ENCODE measurements at regions not wholly inside any gene's neighbourhood (a gene's known extent, or its start where the extent isn't known, plus 50 kb on each side); places are given as distances from the start of the nearest gene placed in this dataset.
"Not testable (repeated sequence)": the region's sequence is repeated elsewhere in the genome, so short reads cannot be mapped to it uniquely, and the experiment has no call there.

DNA sequence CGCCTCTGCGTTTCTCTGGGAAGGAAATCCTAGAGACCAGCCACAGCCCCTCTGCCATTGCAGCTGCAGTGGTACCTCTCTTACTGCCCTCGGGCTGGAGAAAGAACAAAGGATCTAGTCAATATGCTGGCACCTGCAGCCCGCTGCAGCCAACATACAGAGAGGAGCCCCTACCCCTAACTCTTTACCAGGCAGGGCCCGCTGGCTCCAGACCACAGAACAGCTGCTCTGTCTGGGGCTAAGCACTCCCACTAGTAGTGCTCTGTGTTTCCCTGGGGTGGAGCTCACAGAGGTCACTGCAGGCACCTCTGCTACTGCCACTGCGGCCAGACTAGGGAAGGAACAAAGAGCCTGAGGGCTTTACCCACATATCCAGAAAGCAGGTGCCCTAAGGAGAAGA, 93.8 kb upstream of the IMPG1 start:
- 0 to 96% (median 68%) methylated on average over 1 to 4 of the region's 6 CpGs; no CpG with 5 or more reads in 6 of the 10 experiments for WGBS, 10 experiments
- no peak overlapping the region for H3K4me3 ChIP-seq

DNA sequence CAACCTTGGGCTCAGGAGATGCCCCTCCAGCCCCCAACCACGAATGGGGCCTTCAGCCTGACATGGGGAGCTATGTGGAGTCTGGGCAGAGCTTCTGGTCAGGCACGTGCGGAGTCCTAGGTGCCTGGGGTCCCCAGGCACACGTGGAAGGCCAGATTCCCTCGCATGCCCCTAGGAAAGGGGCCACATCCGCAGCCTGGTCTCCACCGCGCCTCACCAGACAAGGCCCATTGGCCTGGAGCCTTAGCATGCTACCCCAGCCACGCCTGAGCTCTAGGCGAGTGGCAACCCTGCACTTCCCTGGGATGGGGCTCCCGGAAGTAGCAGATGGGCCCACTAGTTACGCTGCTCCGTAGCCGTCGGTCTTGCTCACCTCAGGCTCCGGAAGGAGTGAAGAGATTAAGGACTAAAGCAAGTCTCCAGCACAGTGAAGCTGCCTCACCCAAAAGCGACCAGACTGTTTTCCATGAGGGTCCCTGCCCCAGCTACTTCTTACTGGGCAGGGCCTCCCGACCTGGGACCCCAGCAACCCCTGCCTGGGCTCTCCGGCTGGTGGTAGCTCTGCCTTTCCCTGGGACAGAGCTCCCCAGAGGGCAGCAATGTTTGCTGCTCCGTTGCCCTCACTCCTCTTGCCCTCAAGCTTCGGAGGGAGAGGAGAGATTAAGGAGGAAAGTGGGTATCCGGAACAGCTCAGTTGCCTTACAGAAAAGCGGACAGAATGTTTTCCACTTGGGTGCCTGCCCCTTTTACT, 93.2 kb upstream of the IMPG1 start:
- whole genome bisulfite sequencing, 10 experiments: 7 to 100% (median 92%) methylated on average over 1 to 8 of the region's 23 CpGs; no CpG with 5 or more reads in 2 of the 10 experiments
- Histone ChIP-seq H3K27ac (no peak overlapping the region), H3K4me1 (replicated peaks in 1 of 2) (no peaks in the 10 kb centered on the region), H3K4me3 (no peak overlapping the region)
- in situ Hi-C loops (cut with MboI; ENCODE audit: low pct_unique_long_range_greater_than_20kb in 2 of 9, low sequenced_read_pairs in 9 of 9, unreplicated experiment in 9 of 9): no loop called here
- no peak for ATAC-seq (replicated peaks in 6 of 8)

More for the DNA sequence above, 93.8 kb upstream of the IMPG1 start:
- H3K4me1 ChIP-seq (replicated peaks in 1 of 2): no peaks in the 10 kb centered on the region
- in situ Hi-C loops (cut with MboI; ENCODE audit: low pct_unique_long_range_greater_than_20kb in 2 of 9, low sequenced_read_pairs in 9 of 9, unreplicated experiment in 9 of 9): no loop called here
- no peak overlapping the region for H3K27ac ChIP-seq
- ATAC-seq (replicated peaks in 6 of 8): no peak

DNA sequence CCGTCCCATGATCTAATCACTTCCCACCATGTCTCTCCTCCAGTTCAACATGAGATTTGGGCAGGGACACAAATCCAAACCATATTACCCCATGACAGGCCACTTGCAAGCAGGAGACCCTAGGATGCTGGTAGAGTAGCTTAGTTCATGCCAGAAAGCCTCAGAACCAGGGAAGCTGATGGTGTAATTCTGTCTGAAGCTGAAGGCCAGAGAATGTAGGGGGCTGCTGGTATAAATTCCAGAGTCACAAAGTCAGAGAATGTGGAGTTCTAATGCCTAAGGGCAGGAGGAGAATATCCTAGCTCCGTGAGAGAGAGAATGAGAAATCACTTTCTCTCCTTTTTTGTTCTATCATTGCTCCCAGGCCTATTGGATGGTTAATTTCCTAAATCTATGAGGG, 90.3 kb upstream of the IMPG1 start:
- WGBS, 10 experiments: 0 to 100% (median 50%) methylated on average over 1 to 2 of the region's 2 CpGs; no CpG with 5 or more reads in 3 of the 10 experiments
- in situ Hi-C loops (cut with MboI; ENCODE audit: low pct_unique_long_range_greater_than_20kb in 2 of 9, low sequenced_read_pairs in 9 of 9, unreplicated experiment in 9 of 9): no loop called here
- no peak overlapping the region for H3K27ac ChIP-seq
- no peaks in the 10 kb centered on the region for H3K4me1 ChIP-seq (replicated peaks in 1 of 2)
- ATAC-seq (replicated peaks in 6 of 8): no peak
- H3K4me3 ChIP-seq: no peak overlapping the region

DNA sequence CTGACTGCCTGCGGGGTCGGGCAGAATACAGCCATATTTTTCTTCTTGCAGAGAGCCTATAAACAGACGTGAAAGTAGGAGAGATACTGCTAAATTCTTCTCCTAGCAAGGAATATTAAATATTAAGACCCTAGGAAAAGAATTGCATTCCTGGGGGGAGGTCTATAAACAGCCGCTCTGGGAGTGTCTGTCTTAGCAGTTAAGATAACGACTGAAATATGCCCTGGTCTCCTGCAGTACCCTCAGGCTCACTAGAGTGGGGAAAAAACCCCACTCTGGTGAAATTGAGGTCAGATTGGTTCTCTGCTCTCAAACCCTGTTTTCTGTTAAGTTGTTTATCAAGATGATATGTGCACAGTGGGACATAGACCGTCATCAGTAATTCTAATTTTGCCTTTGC, 85.3 kb upstream of the IMPG1 start:
- ATAC-seq (replicated peaks in 6 of 8); H3K4me3 ChIP-seq; H3K27ac ChIP-seq; in situ Hi-C loops (cut with MboI; ENCODE audit: low pct_unique_long_range_greater_than_20kb in 2 of 9, low sequenced_read_pairs in 9 of 9, unreplicated experiment in 9 of 9); H3K4me1 ChIP-seq (replicated peaks in 1 of 2): not testable (repeated sequence)
- 40 to 100% (median 65%) methylated on average over 1 to 6 of the region's 6 CpGs for WGBS, 10 experiments

DNA sequence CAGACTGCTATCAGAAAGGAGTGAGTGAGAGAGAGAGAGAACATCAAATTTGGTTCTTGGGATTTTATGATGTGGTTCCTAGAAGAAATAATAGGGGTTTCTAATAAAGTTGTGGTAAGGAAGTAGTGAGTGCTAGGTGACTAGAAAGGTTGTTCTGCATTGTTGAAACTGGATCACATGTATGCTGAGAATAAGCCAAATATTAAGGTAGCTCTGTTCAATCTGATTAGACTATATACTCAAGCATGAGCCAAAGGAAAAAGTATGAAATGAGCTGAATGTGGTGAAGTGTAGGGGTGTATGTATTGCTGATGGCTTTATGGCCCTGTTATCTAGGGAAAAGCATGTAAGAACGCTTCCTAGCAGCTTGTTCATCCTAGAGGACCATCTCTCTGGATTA, 63.0 kb upstream of the IMPG1 start:
- H3K4me3 ChIP-seq: no peak overlapping the region
- no peak overlapping the region for H3K27ac ChIP-seq
- no peak for ATAC-seq (replicated peaks in 6 of 8)
- in situ Hi-C loops (cut with MboI; ENCODE audit: low pct_unique_long_range_greater_than_20kb in 2 of 9, low sequenced_read_pairs in 9 of 9, unreplicated experiment in 9 of 9): no loop called here
- 0 to 100% (median 15%) methylated on average over 1 of the region's 1 CpG; no CpG with 5 or more reads in 4 of the 10 experiments for WGBS, 10 experiments
- H3K4me1 ChIP-seq (replicated peaks in 1 of 2): no peaks in the 10 kb centered on the region

DNA sequence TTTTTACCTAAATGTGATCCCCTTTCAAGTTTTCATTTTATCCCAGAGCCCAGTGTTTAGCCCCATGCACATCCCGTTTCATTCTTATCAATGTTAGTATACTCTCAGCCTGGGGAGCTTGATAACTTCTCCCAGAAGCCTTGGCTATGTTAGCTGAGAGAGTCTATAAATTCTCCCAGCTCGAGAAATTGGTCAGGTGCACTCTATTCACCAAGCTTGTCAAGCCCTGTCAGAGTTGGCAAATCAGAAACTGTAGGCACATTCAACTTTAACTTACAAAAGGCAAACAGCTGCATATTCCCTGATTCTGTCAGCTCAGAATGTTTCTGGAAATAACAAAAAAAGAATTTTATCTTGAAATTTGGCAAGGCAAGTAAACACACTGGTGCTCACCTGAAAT, 62.2 kb upstream of the IMPG1 start:
- in situ Hi-C loops (cut with MboI; ENCODE audit: low pct_unique_long_range_greater_than_20kb in 2 of 9, low sequenced_read_pairs in 9 of 9, unreplicated experiment in 9 of 9): no loop called here
- no peak for ATAC-seq (replicated peaks in 6 of 8)

DNA sequence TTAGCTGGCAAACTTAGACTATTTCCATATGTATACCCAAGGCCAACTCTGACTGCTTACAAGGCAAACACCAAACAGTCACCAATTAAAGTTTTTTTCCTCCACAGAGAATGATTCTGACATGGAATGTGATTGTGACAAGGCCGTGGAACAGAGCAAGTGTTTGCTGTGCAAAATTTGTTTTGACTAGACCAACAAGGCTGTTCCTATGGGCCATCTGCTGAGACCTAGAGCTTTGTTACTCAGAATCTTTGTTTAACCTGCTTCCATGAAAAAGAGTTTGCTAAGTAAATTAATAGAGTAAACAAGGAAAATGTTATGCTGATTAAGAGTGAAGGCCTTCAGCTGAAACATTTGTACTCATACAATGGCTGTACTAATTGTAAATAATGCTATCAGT, 51.6 kb upstream of the IMPG1 start:
- in situ Hi-C loops (cut with MboI; ENCODE audit: low pct_unique_long_range_greater_than_20kb in 2 of 9, low sequenced_read_pairs in 9 of 9, unreplicated experiment in 9 of 9): no loop called here
- 0 to 71% (median 27%) methylated on average over 1 of the region's 1 CpG; no CpG with 5 or more reads in 4 of the 10 experiments for WGBS, 10 experiments

More for the DNA sequence above, 62.2 kb upstream of the IMPG1 start:
- H3K4me3 ChIP-seq: no peak overlapping the region
- 0 to 93% (median 57%) methylated on average over 1 to 2 of the region's 2 CpGs; no CpG with 5 or more reads in 1 of the 10 experiments for WGBS, 10 experiments
- H3K27ac ChIP-seq: no peak overlapping the region
- H3K4me1 ChIP-seq (replicated peaks in 1 of 2): no peaks in the 10 kb centered on the region

More for the DNA sequence above, 51.6 kb upstream of the IMPG1 start:
- Histone ChIP-seq H3K4me1 (replicated peaks in 1 of 2) (no peaks in the 10 kb centered on the region), H3K4me3 (no peak overlapping the region), H3K27ac (no peak overlapping the region)
- ATAC-seq (replicated peaks in 6 of 8): peak in 1 of 8 experiments; percentile 30
